Ovary (tissue), 3 donors: ENCODE measurements at regions not wholly inside any gene's neighbourhood (a gene's known extent, or its start where the extent isn't known, plus 50 kb on each side); places are given as distances from the start of the nearest gene placed in this dataset.

Experiments
- POLR2A ChIP-seq: fragments of 450-650 bp; IDR thresholded peaks from one replicate; pipeline ENCODE4 v1.6.1; 2017; ENCODE audit warnings: antibody characterized with exemption, mild to moderate bottlenecking, moderate library complexity
- TF ChIP-seq, protein P1 (sequence below), 3 donors: fragments of 450-650 bp in 2 of 3; fragments of 200-600 bp in 1 of 3; IDR thresholded peaks; one replicate each; pipeline versions ENCODE4 v1.5.1 to v1.8.0; 2016 to 2022; ENCODE audit warnings: antibody characterized with exemption in 3 of 3, mild to moderate bottlenecking in 1 of 3
- donor health status: DM: no; HTN: no; CAD: no.

DNA sequence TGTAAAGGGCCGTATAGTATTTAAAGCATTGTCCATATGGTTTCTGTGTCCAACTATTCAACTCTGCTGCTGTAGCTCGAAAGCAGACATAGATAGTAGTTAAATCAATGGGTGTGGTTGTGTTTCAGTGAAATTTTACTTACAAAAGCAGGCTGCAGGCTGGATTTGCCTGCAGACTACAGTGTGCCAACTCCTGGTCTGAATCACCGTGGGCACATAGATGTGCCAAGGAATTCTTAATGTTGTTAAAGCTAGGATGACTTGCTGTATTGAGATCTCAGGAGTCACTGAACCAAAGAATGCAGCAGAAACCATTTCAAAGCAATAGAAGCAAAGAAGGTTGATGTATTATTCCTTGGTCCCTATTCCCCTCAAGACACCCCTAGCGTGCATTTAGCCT is 379.0 kb downstream of the STIM2 start:
- no peak for TF ChIP-seq POLR2A
- TF ChIP-seq, protein P1, sequence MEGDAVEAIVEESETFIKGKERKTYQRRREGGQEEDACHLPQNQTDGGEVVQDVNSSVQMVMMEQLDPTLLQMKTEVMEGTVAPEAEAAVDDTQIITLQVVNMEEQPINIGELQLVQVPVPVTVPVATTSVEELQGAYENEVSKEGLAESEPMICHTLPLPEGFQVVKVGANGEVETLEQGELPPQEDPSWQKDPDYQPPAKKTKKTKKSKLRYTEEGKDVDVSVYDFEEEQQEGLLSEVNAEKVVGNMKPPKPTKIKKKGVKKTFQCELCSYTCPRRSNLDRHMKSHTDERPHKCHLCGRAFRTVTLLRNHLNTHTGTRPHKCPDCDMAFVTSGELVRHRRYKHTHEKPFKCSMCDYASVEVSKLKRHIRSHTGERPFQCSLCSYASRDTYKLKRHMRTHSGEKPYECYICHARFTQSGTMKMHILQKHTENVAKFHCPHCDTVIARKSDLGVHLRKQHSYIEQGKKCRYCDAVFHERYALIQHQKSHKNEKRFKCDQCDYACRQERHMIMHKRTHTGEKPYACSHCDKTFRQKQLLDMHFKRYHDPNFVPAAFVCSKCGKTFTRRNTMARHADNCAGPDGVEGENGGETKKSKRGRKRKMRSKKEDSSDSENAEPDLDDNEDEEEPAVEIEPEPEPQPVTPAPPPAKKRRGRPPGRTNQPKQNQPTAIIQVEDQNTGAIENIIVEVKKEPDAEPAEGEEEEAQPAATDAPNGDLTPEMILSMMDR (IDR thresholded peaks at IDR 0.05) = no peak
